AG10803 (cell line): ENCODE measurements at regions not wholly inside any gene's neighbourhood (a gene's known extent, or its start where the extent isn't known, plus 50 kb on each side); places are given as distances from the start of the nearest gene placed in this dataset.

Experiments used
- DNase-seq: peaks from one replicate; pipeline ENCODE4 v3.0.0; 2010; ENCODE audit warnings: low read depth
- H3K4me3 ChIP-seq: 2 replicates; pipeline ENCODE4 v1.5.1; 2011; ENCODE audit warnings: mild to moderate bottlenecking, low read length, control low read depth
- CTCF ChIP-seq: conservative IDR thresholded peaks from 2 replicates; pipeline ENCODE4 v1.5.1; 2011; ENCODE audit warnings: mild to moderate bottlenecking, low read length, control low read depth, inconsistent platforms

- no peak for TF ChIP-seq CTCF
These were observed 267.5 kb upstream of the RAB4A start for GRCh38 chr1:229003233-229004031.

GRCh38 chr1:229004066-229004833 lies 266.7 kb upstream of the RAB4A start:
- no peak for DNase-seq
- H3K4me3 ChIP-seq, result no peak overlapping the region
- no peak for TF ChIP-seq CTCF

More at GRCh38 chr1:229003233-229004031, 267.5 kb upstream of the RAB4A start:
- DNase-seq, result no peak
- H3K4me3 ChIP-seq, result no peak overlapping the region

GRCh38 chr1:229005097-229005496 lies 265.8 kb upstream of the RAB4A start:
- TF ChIP-seq CTCF, result no peak
- DNase-seq, result no peak
- H3K4me3 ChIP-seq, result no peak overlapping the region

GRCh38 chr1:229005556-229005955 lies 265.4 kb upstream of the RAB4A start:
- no peak for TF ChIP-seq CTCF
- H3K4me3 ChIP-seq, result no peak overlapping the region
- DNase-seq, result no peak

- TF ChIP-seq CTCF, result no peak
- H3K4me3 ChIP-seq, result no peak overlapping the region
- no peak for DNase-seq
These were observed 264.6 kb upstream of the RAB4A start for GRCh38 chr1:229006121-229006870.

- H3K4me3 ChIP-seq, result no peak overlapping the region
- TF ChIP-seq CTCF, result no peak
- no peak for DNase-seq
These were observed 263.7 kb upstream of the RAB4A start for GRCh38 chr1:229007167-229007566.
